Right lobe of liver (tissue), 4 donors: ENCODE measurements at regions not wholly inside any gene's neighbourhood (a gene's known extent, or its start where the extent isn't known, plus 50 kb on each side); places are given as distances from the start of the nearest gene placed in this dataset.

Experiments used
- CTCF ChIP-seq, 4 donors: fragments of 200-600 bp in 3 of 4; fragments of 450-650 bp in 1 of 4; IDR thresholded peaks; one replicate each; pipeline versions ENCODE4 v1.5.1 to v1.8.0; 2016 to 2022; ENCODE audit warnings: antibody characterized with exemption in 4 of 4, mild to moderate bottlenecking in 2 of 4
- POLR2A ChIP-seq: fragments of 450-650 bp; IDR thresholded peaks from one replicate; pipeline ENCODE4 v1.6.1; 2017; ENCODE audit warnings: antibody characterized with exemption, mild to moderate bottlenecking
- donor health status: DM: no; HTN: no; CAD: no.
- donor health status: DM: no; HTN: no; CAD: no.
- donor health status: DM: no; HTN: yes; CAD: no.

- TF ChIP-seq CTCF (IDR thresholded peaks at IDR 0.05) = no peak
- no peak for TF ChIP-seq POLR2A
Measured at GRCh38 chr4:20075248-20075871, 176.3 kb upstream of the SLIT2 start.
